OCI-LY1 (cell line): ENCODE measurements at regions not wholly inside any gene's neighbourhood (a gene's known extent, or its start where the extent isn't known, plus 50 kb on each side); places are given as distances from the start of the nearest gene placed in this dataset.

ENCODE experiments used
- H2AFZ ChIP-seq: fragments of 200-600 bp; sonication (generic), shearing (Covaris generic); 2 replicates; pipeline ENCODE4 v1.6.0; 2014; ENCODE audit warnings: antibody characterized with exemption, mild to moderate bottlenecking, low read length
- H3F3A ChIP-seq: fragments of 200-600 bp; sonication (generic), shearing (Covaris generic); 2 replicates; pipeline ENCODE4 v1.6.0; 2014; ENCODE audit warnings: mild to moderate bottlenecking, antibody characterized with exemption, low read length, moderate library complexity; ENCODE audit not compliant: insufficient read depth
- H3K27ac ChIP-seq: fragments of 200-600 bp; sonication (generic); 2 replicates; pipeline ENCODE4 v1.5.1; 2014; ENCODE audit warnings: low read length, mixed run types, mild to moderate bottlenecking, low read depth; ENCODE audit not compliant: poor library complexity, severe bottlenecking
- H3K27me3 ChIP-seq: fragments of 200-600 bp; sonication (generic); 2 replicates; pipeline ENCODE4 v1.6.0; 2014; ENCODE audit warnings: antibody characterized with exemption, mild to moderate bottlenecking, low read length, moderate library complexity; ENCODE audit not compliant: insufficient read depth
- H3K36me3 ChIP-seq: fragments of 200-600 bp; sonication (generic); 2 replicates; pipeline ENCODE4 v1.6.1; 2014; ENCODE audit warnings: mild to moderate bottlenecking, antibody characterized with exemption, low read length, moderate library complexity, mixed read lengths; ENCODE audit not compliant: insufficient read depth
- H3K4me1 ChIP-seq: fragments of 200-600 bp; sonication (generic); 2 replicates; pipeline ENCODE4 v1.5.1; 2014; ENCODE audit warnings: mild to moderate bottlenecking, low read length, moderate library complexity; ENCODE audit not compliant: insufficient read depth, severe bottlenecking
- H3K4me2 ChIP-seq: fragments of 200-600 bp; sonication (generic), shearing (Covaris generic); 2 replicates; pipeline ENCODE4 v1.6.1; 2014; ENCODE audit warnings: low read length
- H3K4me3 ChIP-seq: fragments of 200-600 bp; sonication (generic); 2 replicates; pipeline ENCODE4 v1.5.1; 2014; ENCODE audit warnings: low read length, low read depth, mild to moderate bottlenecking, mixed read lengths; ENCODE audit not compliant: poor library complexity, severe bottlenecking
- H3K79me2 ChIP-seq: fragments of 200-600 bp; shearing (Covaris generic); 2 replicates; pipeline ENCODE4 v1.6.1; 2016; ENCODE audit warnings: mixed run types, low read length, mixed read lengths; ENCODE audit not compliant: insufficient read depth
- H3K9ac ChIP-seq: fragments of 200-600 bp; sonication (generic), shearing (Covaris generic); 2 replicates; pipeline ENCODE4 v1.6.1; 2014; ENCODE audit warnings: mild to moderate bottlenecking, low read length, mixed read lengths
- H3K9me2 ChIP-seq: fragments of 200-600 bp; sonication (generic), shearing (Covaris generic); 2 replicates; pipeline ENCODE4 v1.6.1; 2014; ENCODE audit warnings: low read depth, mild to moderate bottlenecking, low read length, mixed read lengths
- H3K9me3 ChIP-seq: fragments of 200-600 bp; shearing (Covaris generic); 2 replicates; pipeline ENCODE4 v1.6.1; 2014; ENCODE audit warnings: low read length, mixed read lengths
- H4K20me1 ChIP-seq: fragments of 200-600 bp; sonication (generic), shearing (Covaris generic); 2 replicates; pipeline ENCODE4 v1.6.0; 2016; ENCODE audit warnings: mild to moderate bottlenecking, low read length; ENCODE audit not compliant: insufficient read depth
- EZH2 ChIP-seq: fragments of 200-600 bp; sonication (generic), shearing (Covaris generic); IDR thresholded peaks from 2 replicates; pipeline ENCODE4 v1.8.0; 2017; ENCODE audit warnings: borderline replicate concordance, mixed run types, mild to moderate bottlenecking, antibody characterized with exemption, low read length, moderate library complexity, mixed read lengths
- TF ChIP-seq, protein P1 (sequence below): fragments of 200-600 bp; sonication (generic), shearing (Covaris generic); IDR thresholded peaks from 2 replicates; pipeline ENCODE4 v1.5.1; 2017; ENCODE audit warnings: mild to moderate bottlenecking, antibody characterized with exemption, low read length, moderate library complexity, mixed read lengths

DNA sequence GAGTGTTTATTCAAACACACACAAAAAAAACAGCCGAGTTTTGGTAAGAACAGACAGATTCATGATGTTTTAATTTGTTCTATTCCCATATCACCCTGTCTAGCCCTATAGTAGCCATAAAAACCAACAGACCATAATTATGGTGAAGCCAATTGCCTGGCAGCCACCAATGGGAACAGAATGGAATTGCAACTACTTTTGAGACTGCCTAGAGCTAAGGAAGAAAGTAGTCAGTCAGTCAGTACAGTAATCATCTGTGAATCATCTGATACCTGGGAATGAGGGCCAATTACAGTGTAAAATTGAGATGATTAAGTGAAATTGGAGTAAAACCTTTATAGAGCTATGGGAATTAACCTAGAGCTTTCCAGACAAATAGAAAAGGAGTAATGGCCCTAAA, 952.7 kb upstream of the KCND2 start:
- H3K36me3 ChIP-seq: no peaks in the 10 kb centered on the region
- no peak overlapping the region for H3K4me2 ChIP-seq
- no peak overlapping the region for H3K27ac ChIP-seq
- peaks cover 6% of the 10 kb centered on the region for H3K9me2 ChIP-seq
- no peaks in the 10 kb centered on the region for H3F3A ChIP-seq
- H3K27me3 ChIP-seq: no peaks in the 10 kb centered on the region
- no peaks in the 10 kb centered on the region for H4K20me1 ChIP-seq
- TF ChIP-seq EZH2: no peak
- TF ChIP-seq, protein P1, sequence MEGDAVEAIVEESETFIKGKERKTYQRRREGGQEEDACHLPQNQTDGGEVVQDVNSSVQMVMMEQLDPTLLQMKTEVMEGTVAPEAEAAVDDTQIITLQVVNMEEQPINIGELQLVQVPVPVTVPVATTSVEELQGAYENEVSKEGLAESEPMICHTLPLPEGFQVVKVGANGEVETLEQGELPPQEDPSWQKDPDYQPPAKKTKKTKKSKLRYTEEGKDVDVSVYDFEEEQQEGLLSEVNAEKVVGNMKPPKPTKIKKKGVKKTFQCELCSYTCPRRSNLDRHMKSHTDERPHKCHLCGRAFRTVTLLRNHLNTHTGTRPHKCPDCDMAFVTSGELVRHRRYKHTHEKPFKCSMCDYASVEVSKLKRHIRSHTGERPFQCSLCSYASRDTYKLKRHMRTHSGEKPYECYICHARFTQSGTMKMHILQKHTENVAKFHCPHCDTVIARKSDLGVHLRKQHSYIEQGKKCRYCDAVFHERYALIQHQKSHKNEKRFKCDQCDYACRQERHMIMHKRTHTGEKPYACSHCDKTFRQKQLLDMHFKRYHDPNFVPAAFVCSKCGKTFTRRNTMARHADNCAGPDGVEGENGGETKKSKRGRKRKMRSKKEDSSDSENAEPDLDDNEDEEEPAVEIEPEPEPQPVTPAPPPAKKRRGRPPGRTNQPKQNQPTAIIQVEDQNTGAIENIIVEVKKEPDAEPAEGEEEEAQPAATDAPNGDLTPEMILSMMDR: no peak
- no peak overlapping the region for H3K9ac ChIP-seq
- H3K4me1 ChIP-seq: no peaks in the 10 kb centered on the region
- H3K79me2 ChIP-seq: no peaks in the 10 kb centered on the region
- H3K4me3 ChIP-seq: no peak overlapping the region
- H2AFZ ChIP-seq: no peak overlapping the region
- H3K9me3 ChIP-seq: no peaks in the 10 kb centered on the region

DNA sequence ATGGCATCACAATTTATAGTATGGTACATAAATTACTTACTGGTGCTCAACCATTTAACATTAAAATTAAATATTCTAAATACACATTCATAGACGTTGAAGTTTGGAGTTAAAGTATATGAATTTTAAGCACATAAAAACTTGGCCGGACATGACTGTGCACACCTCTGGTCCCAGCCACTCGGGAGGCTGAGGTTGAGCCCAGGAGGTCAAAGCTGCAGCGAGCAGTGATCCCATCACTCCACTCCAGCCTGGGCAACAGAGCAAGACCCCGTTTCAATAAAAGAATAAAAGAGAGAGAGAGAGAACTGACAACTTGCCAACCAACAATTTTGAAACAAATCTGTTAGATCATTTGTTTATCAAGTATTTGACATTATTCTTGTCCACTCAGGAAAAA, 943.3 kb upstream of the KCND2 start:
- Histone ChIP-seq H3K4me3 (no peak overlapping the region), H3K9me2 (no peaks in the 10 kb centered on the region; the same call in 1 of the 2 replicates), H3F3A (no peaks in the 10 kb centered on the region), H3K36me3 (no peaks in the 10 kb centered on the region), H2AFZ (no peak overlapping the region), H3K9me3 (no peaks in the 10 kb centered on the region), H3K4me2 (no peak overlapping the region), H3K79me2 (no peaks in the 10 kb centered on the region; the same call in 1 of the 2 replicates), H3K27me3 (no peaks in the 10 kb centered on the region), H4K20me1 (no peaks in the 10 kb centered on the region), H3K27ac (no peak overlapping the region), H3K9ac (no peak overlapping the region), H3K4me1 (no peaks in the 10 kb centered on the region)
- TF ChIP-seq, protein P1: no peak
- TF ChIP-seq EZH2: no peak

DNA sequence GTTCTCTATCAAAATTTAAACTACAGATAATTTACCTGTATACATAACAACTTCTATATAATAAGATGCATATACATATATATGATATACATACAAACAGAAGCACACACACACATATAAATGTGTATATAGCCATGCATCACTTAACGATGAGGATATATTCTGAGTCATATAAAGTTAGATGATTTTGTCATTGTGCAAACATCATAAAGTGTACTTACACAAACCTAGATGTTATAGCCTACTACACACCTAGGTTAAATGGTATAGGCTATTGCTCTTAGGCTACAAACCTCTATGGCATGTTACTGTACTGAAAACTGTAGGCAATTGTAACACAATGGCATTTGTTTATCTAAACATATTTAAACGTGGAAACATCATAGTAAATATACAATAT, 937.6 kb upstream of the KCND2 start:
- no peaks in the 10 kb centered on the region; the same call in 1 of the 2 replicates for H3K79me2 ChIP-seq
- H2AFZ ChIP-seq: no peak overlapping the region
- no peaks in the 10 kb centered on the region for H4K20me1 ChIP-seq
- no peak overlapping the region for H3K9ac ChIP-seq
- H3K27me3 ChIP-seq: no peaks in the 10 kb centered on the region
- no peak overlapping the region for H3K4me3 ChIP-seq
- no peaks in the 10 kb centered on the region for H3K36me3 ChIP-seq
- no peak overlapping the region for H3K27ac ChIP-seq
- no peaks in the 10 kb centered on the region for H3K4me1 ChIP-seq
- TF ChIP-seq, protein P1: no peak
- TF ChIP-seq EZH2: no peak
- H3F3A ChIP-seq: no peaks in the 10 kb centered on the region
- H3K4me2 ChIP-seq: no peak overlapping the region
- H3K9me2 ChIP-seq: peaks cover 5% of the 10 kb centered on the region; the same call in 1 of the 2 replicates
- no peaks in the 10 kb centered on the region for H3K9me3 ChIP-seq
